GM18498 (cell line): ENCODE measurements at regions not wholly inside any gene's neighbourhood (a gene's known extent, or its start where the extent isn't known, plus 50 kb on each side); places are given as distances from the start of the nearest gene placed in this dataset.

Source experiments
- ATAC-seq: cut with Tn5 transposase; IDR thresholded peaks from one replicate; pipeline ENCODE4 v1.9.1; 2021; ENCODE audit warnings: mild to moderate bottlenecking, moderate library complexity; ENCODE audit not compliant: unreplicated experiment

- no peak for ATAC-seq
Observed at GRCh38 chr5:96049398-96050272, 88.0 kb upstream of the ELL2 start.

- ATAC-seq: no peak
Observed at GRCh38 chr5:96048763-96049162, 87.1 kb upstream of the ELL2 start.

GRCh38 chr5:96045888-96046287, 84.2 kb upstream of the ELL2 start:
- ATAC-seq: no peak

- no peak for ATAC-seq
Observed at GRCh38 chr5:96043446-96043845, 81.8 kb upstream of the ELL2 start.

GRCh38 chr5:96037128-96037527, 75.5 kb upstream of the ELL2 start:
- ATAC-seq: no peak

GRCh38 chr5:96036301-96036700, 74.7 kb upstream of the ELL2 start:
- no peak for ATAC-seq

- no peak for ATAC-seq
Observed at GRCh38 chr5:96035796-96036195, 74.1 kb upstream of the ELL2 start.

- no peak for ATAC-seq
Observed at GRCh38 chr5:96033116-96033515, 71.5 kb upstream of the ELL2 start.

- no peak for ATAC-seq
Observed at GRCh38 chr5:96031811-96032261, 70.2 kb upstream of the ELL2 start.

- no peak for ATAC-seq
Observed at GRCh38 chr5:96031180-96031579, 69.5 kb upstream of the ELL2 start.

GRCh38 chr5:96026406-96027041, 64.9 kb upstream of the ELL2 start:
- no peak for ATAC-seq

GRCh38 chr5:96024683-96025475, 63.2 kb upstream of the ELL2 start:
- ATAC-seq: no peak

GRCh38 chr5:96023518-96023917, 61.9 kb upstream of the ELL2 start:
- ATAC-seq: no peak

- ATAC-seq: no peak
Observed at GRCh38 chr5:96022971-96023370, 61.3 kb upstream of the ELL2 start.

- ATAC-seq: no peak
Observed at GRCh38 chr5:96017951-96018350, 56.3 kb upstream of the ELL2 start.

GRCh38 chr5:96016216-96016615, 54.6 kb upstream of the ELL2 start:
- ATAC-seq: no peak

GRCh38 chr5:96015709-96016108, 54.1 kb upstream of the ELL2 start:
- no peak for ATAC-seq

- ATAC-seq: no peak
Observed at GRCh38 chr5:96014395-96014794, 52.7 kb upstream of the ELL2 start.

- no peak for ATAC-seq
Observed at GRCh38 chr5:96013254-96013653, 51.6 kb upstream of the ELL2 start.

GRCh38 chr5:96012399-96012798, 50.7 kb upstream of the ELL2 start:
- no peak for ATAC-seq
